CD14-positive monocyte (primary cell): ENCODE measurements at regions not wholly inside any gene's neighbourhood (a gene's known extent, or its start where the extent isn't known, plus 50 kb on each side); places are given as distances from the start of the nearest gene placed in this dataset.

Experiments
- DNase-seq, 3 donors: peaks; one replicate each; pipeline ENCODE4 v3.0.0-alpha.2; 2011 to 2022
- H2AFZ ChIP-seq: 2 replicates; pipeline ENCODE4 v1.6.0; 2012; ENCODE audit warnings: mild to moderate bottlenecking, low read depth, low read length, inconsistent platforms; ENCODE audit not compliant: insufficient read depth, poor library complexity, severe bottlenecking
- H3K27ac ChIP-seq, 2 donors: 1 replicate in 1 of 2; 2 replicates in 1 of 2; pipeline ENCODE4 v1.5.1; 2012 to 2013; ENCODE audit warnings: low read length in 2 of 2, control low read depth in 1 of 2, inconsistent platforms in 1 of 2, low read depth in 1 of 2, mild to moderate bottlenecking in 1 of 2
- H3K27me3 ChIP-seq, 2 donors: one replicate each; pipeline versions ENCODE4 v1.6.0 to v1.6.1; 2011 to 2013; ENCODE audit warnings: low read length in 2 of 2; ENCODE audit not compliant: control insufficient read depth in 2 of 2, insufficient read depth in 2 of 2
- H3K36me3 ChIP-seq, 2 donors: replicated peaks in 1 of 2; 1 replicate in 1 of 2; 2 replicates in 1 of 2; pipeline versions ENCODE4 v1.5.1 to v1.6.1; 2012 to 2013; ENCODE audit warnings: low read length in 2 of 2, control low read depth in 1 of 2, inconsistent platforms in 1 of 2, mild to moderate bottlenecking in 1 of 2; ENCODE audit not compliant: insufficient read depth in 2 of 2, control insufficient read depth in 1 of 2
- H3K4me1 ChIP-seq, 2 donors: 1 replicate in 1 of 2; 2 replicates in 1 of 2; pipeline versions ENCODE4 v1.5.1 to v1.6.1; 2012 to 2013; ENCODE audit warnings: low read length in 2 of 2, control low read depth in 1 of 2, inconsistent platforms in 1 of 2, mild to moderate bottlenecking in 1 of 2, moderate library complexity in 1 of 2; ENCODE audit not compliant: insufficient read depth in 2 of 2, control insufficient read depth in 1 of 2
- H3K4me2 ChIP-seq: replicated peaks from 2 replicates; pipeline ENCODE3; 2012; ENCODE audit warnings: low read length, moderate library complexity, mild to moderate bottlenecking; ENCODE audit not compliant: poor library complexity, severe bottlenecking; ENCODE audit errors: extremely low read depth
- H3K4me3 ChIP-seq, 3 experiments: fragments of 200-600 bp in 1 of 3; sonication (generic) in 1 of 3; replicated peaks in 1 of 3; 1 replicate in 2 of 3; 2 replicates in 1 of 3; pipeline ENCODE4 v1.5.1; 2011 to 2013; ENCODE audit warnings: low read length in 3 of 3, mild to moderate bottlenecking in 3 of 3, control low read depth in 2 of 3, low read depth in 2 of 3, inconsistent platforms in 1 of 3, moderate library complexity in 1 of 3
- H3K79me2 ChIP-seq: 2 replicates; pipeline ENCODE4 v1.6.0; 2012; ENCODE audit warnings: mild to moderate bottlenecking, control low read depth, inconsistent platforms, low read length, moderate library complexity; ENCODE audit not compliant: insufficient read depth
- H3K9ac ChIP-seq: 2 replicates; pipeline ENCODE4 v1.6.0; 2017; ENCODE audit warnings: low read length, mild to moderate bottlenecking; ENCODE audit not compliant: insufficient read depth, poor library complexity, severe bottlenecking
- H3K9me3 ChIP-seq, 2 donors: replicated peaks in 1 of 2; 1 replicate in 1 of 2; 2 replicates in 1 of 2; pipeline versions ENCODE4 v1.5.1 to v1.6.1; 2012 to 2013; ENCODE audit warnings: low read length in 2 of 2, control low read depth in 1 of 2; ENCODE audit not compliant: control insufficient read depth in 1 of 2, insufficient read depth in 1 of 2
- H4K20me1 ChIP-seq: 2 replicates; pipeline ENCODE4 v1.6.0; 2012; ENCODE audit warnings: mild to moderate bottlenecking, low read length, control low read depth, moderate library complexity; ENCODE audit not compliant: insufficient read depth
- H3K27ac Mint-ChIP-seq, 7 donors: one replicate each; pipeline ENCODE4 v1.8.0; 2020; ENCODE audit warnings: mild to moderate bottlenecking in 7 of 7, mixed read lengths in 7 of 7, moderate library complexity in 6 of 7, inconsistent platforms in 2 of 7
- H3K27me3 Mint-ChIP-seq, 3 donors: one replicate each; pipeline ENCODE4 v1.8.0; 2021 to 2022; ENCODE audit warnings: low read depth in 3 of 3, mild to moderate bottlenecking in 3 of 3, mixed read lengths in 3 of 3, moderate library complexity in 3 of 3, inconsistent platforms in 1 of 3
- H3K36me3 Mint-ChIP-seq, 2 donors: one replicate each; pipeline ENCODE4 v1.8.0; 2020; ENCODE audit warnings: mixed read lengths in 2 of 2, inconsistent platforms in 1 of 2, mild to moderate bottlenecking in 1 of 2
- H3K4me1 Mint-ChIP-seq: one replicate; pipeline ENCODE4 v1.8.0; 2020; ENCODE audit warnings: mild to moderate bottlenecking, mixed read lengths
- H3K4me3 Mint-ChIP-seq, 2 donors: one replicate each; pipeline ENCODE4 v1.8.0; 2020; ENCODE audit warnings: mild to moderate bottlenecking in 2 of 2, mixed read lengths in 2 of 2, moderate library complexity in 1 of 2
- H3K9me3 Mint-ChIP-seq, 7 donors: one replicate each; pipeline ENCODE4 v1.8.0; 2020 to 2022; ENCODE audit warnings: mixed read lengths in 7 of 7, mild to moderate bottlenecking in 6 of 7, moderate library complexity in 6 of 7, inconsistent platforms in 2 of 7
- CTCF ChIP-seq: fragments of 200-600 bp; IDR thresholded peaks from one replicate; pipeline ENCODE4 v1.8.0; 2022; ENCODE audit warnings: antibody characterized with exemption, mild to moderate bottlenecking
- WGBS: methylation state at CpG from one replicate; pipeline ENCODE4 v1.1.5; 2013; ENCODE audit warnings: missing lambda C conversion rate; ENCODE audit not compliant: insufficient coverage; 5-methylcytosine and 5-hydroxymethylcytosine counted together
- intact Hi-C, 2 donors: fragments of 100-400 bp; cut with micrococcal nuclease; formaldehyde crosslinking; loops; one replicate each; pipeline versions ENCODE4 v1.15.0 to v1.15.1; 2023

- no peaks in the 10 kb centered on the region for H4K20me1 ChIP-seq
- H3K4me3 ChIP-seq: no peak overlapping the region
- no peaks in the 10 kb centered on the region for H3K27me3 ChIP-seq
- no CpG with 5 or more reads among the region's 3 CpGs for WGBS
- no peaks in the 10 kb centered on the region for H3K9me3 ChIP-seq
- H3K4me3 Mint-ChIP-seq: no peak overlapping the region
- no peak overlapping the region for H3K27ac Mint-ChIP-seq
- H3K9me3 Mint-ChIP-seq: peaks cover 0 to 2% (median 0%) of the 10 kb centered on the region in 7 donors
- H3K9ac ChIP-seq: no peak overlapping the region
- DNase-seq: no peak
- no peak overlapping the region for H3K4me2 ChIP-seq
- no peak overlapping the region for H3K27ac ChIP-seq
- no peaks in the 10 kb centered on the region for H3K36me3 ChIP-seq
- no peaks in the 10 kb centered on the region for H3K4me1 ChIP-seq
- no peaks in the 10 kb centered on the region for H3K79me2 ChIP-seq
- H2AFZ ChIP-seq: no peak overlapping the region
- H3K4me1 Mint-ChIP-seq: no peaks in the 10 kb centered on the region
- H3K27me3 Mint-ChIP-seq: peaks cover 0 to 1% (median 0%) of the 10 kb centered on the region in 3 donors
- no peak for TF ChIP-seq CTCF
- no peaks in the 10 kb centered on the region for H3K36me3 Mint-ChIP-seq
- intact Hi-C loops: no loop called here
Observed at GRCh38 chr9:18327121-18327520, 146.8 kb upstream of the ADAMTSL1 start.

GRCh38 chr9:18330401-18331309 is 143.3 kb upstream of the ADAMTSL1 start:
- WGBS: 83% methylated on average over 2 of the region's 4 CpGs
- Mint-ChIP-seq H3K4me1 (no peaks in the 10 kb centered on the region), H3K27me3 (peaks cover 0 to 1% (median 0%) of the 10 kb centered on the region in 3 donors), H3K36me3 (no peaks in the 10 kb centered on the region), H3K4me3 (no peak overlapping the region), H3K27ac (no peak overlapping the region), H3K9me3 (peaks cover 0 to 2% (median 0%) of the 10 kb centered on the region in 7 donors)
- no peak for TF ChIP-seq CTCF
- DNase-seq: no peak
- Histone ChIP-seq H3K27ac (no peak overlapping the region), H3K9ac (no peak overlapping the region), H4K20me1 (no peaks in the 10 kb centered on the region), H3K4me2 (no peak overlapping the region), H3K4me1 (no peaks in the 10 kb centered on the region), H3K79me2 (no peaks in the 10 kb centered on the region), H3K4me3 (no peak overlapping the region), H3K27me3 (no peaks in the 10 kb centered on the region), H3K9me3 (no peaks in the 10 kb centered on the region), H2AFZ (no peak overlapping the region), H3K36me3 (no peaks in the 10 kb centered on the region)
- intact Hi-C loops: no loop called here
